H1 (cell line): ENCODE measurements at regions not wholly inside any gene's neighbourhood (a gene's known extent, or its start where the extent isn't known, plus 50 kb on each side); places are given as distances from the start of the nearest gene placed in this dataset.

ENCODE experiments used
- TBP ChIP-seq: IDR thresholded peaks from 2 replicates; pipeline ENCODE4 v1.6.1; 2011; ENCODE audit warnings: low read depth, low read length, improper control_type of control experiment
- TF ChIP-seq, protein P1 (sequence below): IDR thresholded peaks from 2 replicates; pipeline ENCODE4 v1.6.1; 2012; ENCODE audit warnings: inconsistent platforms

DNA sequence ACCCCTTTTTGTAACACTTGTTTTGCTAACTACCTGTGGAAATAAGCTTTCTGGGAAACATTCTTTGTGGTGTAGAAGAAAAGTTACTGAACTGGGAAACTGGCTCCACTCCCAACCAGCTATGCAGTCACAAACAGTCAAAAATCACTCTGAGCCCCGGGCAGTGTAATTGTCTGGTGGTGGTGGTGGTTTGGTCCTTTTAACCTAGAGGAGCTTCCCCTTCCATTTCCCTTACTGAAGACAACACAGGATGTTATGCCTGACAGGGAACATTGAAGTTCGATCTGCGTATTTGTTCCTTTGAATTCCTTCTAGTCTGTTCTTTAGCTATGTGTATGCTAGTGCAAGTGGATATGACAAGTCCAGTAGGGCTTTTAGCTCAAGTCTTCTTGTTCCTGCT, 56.8 kb upstream of the TBCA start (continued):
- TF ChIP-seq, protein P1, sequence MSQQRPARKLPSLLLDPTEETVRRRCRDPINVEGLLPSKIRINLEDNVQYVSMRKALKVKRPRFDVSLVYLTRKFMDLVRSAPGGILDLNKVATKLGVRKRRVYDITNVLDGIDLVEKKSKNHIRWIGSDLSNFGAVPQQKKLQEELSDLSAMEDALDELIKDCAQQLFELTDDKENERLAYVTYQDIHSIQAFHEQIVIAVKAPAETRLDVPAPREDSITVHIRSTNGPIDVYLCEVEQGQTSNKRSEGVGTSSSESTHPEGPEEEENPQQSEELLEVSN, result no peak
- TF ChIP-seq TBP, result no peak
